Immature natural killer cell (primary cell): ENCODE measurements at regions not wholly inside any gene's neighbourhood (a gene's known extent, or its start where the extent isn't known, plus 50 kb on each side); places are given as distances from the start of the nearest gene placed in this dataset.

Experiments used
- DNase-seq, 3 donors: peaks; one replicate each; pipeline ENCODE4 v3.0.0; 2022; ENCODE audit warnings: mixed read lengths in 1 of 3
- H3K27ac Mint-ChIP-seq, 6 donors: one replicate each; pipeline ENCODE4 v1.8.0; 2020; ENCODE audit warnings: mixed read lengths in 6 of 6, mild to moderate bottlenecking in 5 of 6, inconsistent platforms in 4 of 6, moderate library complexity in 3 of 6
- H3K27me3 Mint-ChIP-seq, 3 donors: one replicate each; pipeline ENCODE4 v1.8.0; 2020 to 2021; ENCODE audit warnings: low read depth in 3 of 3, mild to moderate bottlenecking in 3 of 3, mixed read lengths in 3 of 3, moderate library complexity in 3 of 3, inconsistent platforms in 1 of 3
- H3K36me3 Mint-ChIP-seq, 3 donors: one replicate each; pipeline ENCODE4 v1.8.0; 2020; ENCODE audit warnings: mixed read lengths in 3 of 3, inconsistent platforms in 2 of 3, mild to moderate bottlenecking in 2 of 3
- H3K4me1 Mint-ChIP-seq, 2 donors: one replicate each; pipeline ENCODE4 v1.8.0; 2020; ENCODE audit warnings: inconsistent platforms in 2 of 2, mild to moderate bottlenecking in 2 of 2, mixed read lengths in 2 of 2, moderate library complexity in 1 of 2
- H3K4me3 Mint-ChIP-seq, 5 donors: one replicate each; pipeline ENCODE4 v1.8.0; 2020; ENCODE audit warnings: mild to moderate bottlenecking in 5 of 5, mixed read lengths in 5 of 5, inconsistent platforms in 3 of 5, moderate library complexity in 3 of 5
- H3K9me3 Mint-ChIP-seq, 6 donors: one replicate each; pipeline ENCODE4 v1.8.0; 2020; ENCODE audit warnings: mild to moderate bottlenecking in 6 of 6, mixed read lengths in 6 of 6, inconsistent platforms in 4 of 6, moderate library complexity in 3 of 6

DNA sequence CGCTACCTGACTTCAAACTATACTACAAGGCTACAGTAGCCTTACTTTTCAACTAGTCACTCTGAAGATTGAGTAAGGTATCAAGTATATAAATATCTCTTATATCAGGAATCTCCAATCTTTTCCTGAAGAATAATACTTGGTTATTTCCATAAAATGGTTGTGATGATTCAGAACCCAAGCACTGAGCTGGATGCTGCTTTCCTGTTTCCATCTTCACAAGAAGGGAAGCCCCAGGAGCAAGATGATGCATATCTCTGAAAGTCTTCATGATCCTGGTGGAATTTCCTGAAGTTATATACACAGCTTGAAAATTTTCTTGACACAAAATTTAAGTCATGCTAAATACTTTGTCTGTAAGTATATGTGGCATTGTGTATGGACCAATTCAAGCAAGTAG is 243.9 kb upstream of the TANK start:
- Mint-ChIP-seq H3K36me3 (no peaks in the 10 kb centered on the region), H3K27ac (no peak overlapping the region), H3K4me1 (no peaks in the 10 kb centered on the region), H3K27me3 (peaks cover 0 to 6% (median 0%) of the 10 kb centered on the region in 3 donors), H3K9me3 (no peaks in the 10 kb centered on the region), H3K4me3 (no peak overlapping the region)
- no peak for DNase-seq

DNA sequence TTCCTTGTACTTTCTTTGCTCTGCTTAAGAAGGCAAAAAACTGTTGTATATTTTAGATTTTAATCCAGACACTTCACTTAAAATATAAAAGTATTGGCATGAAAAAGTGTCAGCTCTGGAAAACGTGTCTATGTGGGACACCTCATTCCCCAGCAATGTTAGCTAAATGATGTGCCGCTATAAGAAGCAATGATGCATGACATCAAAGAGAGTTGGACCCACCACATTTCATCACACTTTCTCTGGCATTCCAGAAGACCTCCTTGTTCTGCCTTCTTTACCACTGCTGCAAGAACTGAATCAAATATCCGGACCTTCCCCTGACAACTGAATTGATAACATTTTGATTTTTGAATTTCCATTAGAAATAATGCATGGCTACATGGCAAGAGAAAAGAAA is 242.4 kb upstream of the TANK start:
- H3K9me3 Mint-ChIP-seq, result no peaks in the 10 kb centered on the region
- no peak for DNase-seq
- no peak overlapping the region for H3K4me3 Mint-ChIP-seq
- H3K4me1 Mint-ChIP-seq, result no peaks in the 10 kb centered on the region
- H3K36me3 Mint-ChIP-seq, result no peaks in the 10 kb centered on the region
- peaks cover 0 to 6% (median 0%) of the 10 kb centered on the region in 3 donors for H3K27me3 Mint-ChIP-seq
- H3K27ac Mint-ChIP-seq, result no peak overlapping the region

DNA sequence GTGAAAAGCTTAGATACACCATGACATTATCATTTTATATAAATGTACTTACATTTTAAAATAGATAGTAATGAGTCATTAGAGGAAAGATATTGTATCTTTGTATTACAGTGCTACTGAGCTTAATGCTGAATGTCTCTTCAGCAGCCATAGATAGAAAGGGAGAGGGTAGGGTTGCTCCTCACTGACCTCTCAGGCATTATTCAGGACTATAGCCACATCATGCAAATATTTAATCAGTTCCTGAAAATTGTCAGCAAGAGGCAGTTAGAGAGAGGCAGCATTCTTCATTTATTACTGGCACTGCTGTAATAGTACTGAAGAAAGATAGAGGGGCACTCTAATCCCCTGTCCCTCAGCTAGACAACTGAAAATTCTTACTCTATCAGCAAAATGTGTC is 242.0 kb upstream of the TANK start:
- no peak for DNase-seq
- no peaks in the 10 kb centered on the region for H3K36me3 Mint-ChIP-seq
- H3K4me1 Mint-ChIP-seq, result no peaks in the 10 kb centered on the region
- no peaks in the 10 kb centered on the region for H3K9me3 Mint-ChIP-seq
- H3K4me3 Mint-ChIP-seq, result no peak overlapping the region
- no peak overlapping the region for H3K27ac Mint-ChIP-seq
- H3K27me3 Mint-ChIP-seq, result peaks cover 0 to 6% (median 0%) of the 10 kb centered on the region in 3 donors

DNA sequence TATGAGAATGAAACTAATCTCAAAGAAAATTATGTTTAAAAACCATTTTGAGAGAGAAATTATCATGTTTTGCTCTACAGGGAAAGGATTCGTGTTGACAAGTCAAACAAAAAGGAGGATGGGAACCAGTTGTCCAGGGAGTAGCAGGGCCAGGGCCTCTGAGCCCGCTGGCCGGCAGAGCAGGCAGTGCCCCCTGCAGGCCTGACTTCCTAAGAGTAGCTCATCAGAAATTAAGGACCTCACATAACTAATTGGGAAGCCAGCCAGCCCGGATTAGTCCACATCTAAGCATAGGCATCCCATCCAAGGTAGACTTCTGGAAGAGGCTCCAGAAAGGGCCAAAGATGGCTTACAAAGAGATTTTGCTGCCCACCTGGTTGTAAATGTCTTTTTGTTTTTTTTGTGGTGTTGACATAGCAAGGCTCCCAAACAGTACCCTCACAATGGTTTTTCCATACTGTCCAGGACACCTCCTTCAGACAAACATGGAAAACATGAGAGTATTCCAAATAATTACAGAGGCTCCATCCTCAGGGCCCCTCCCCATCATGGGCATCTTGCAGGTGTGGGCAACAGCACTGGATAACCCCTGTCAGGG is 241.2 kb upstream of the TANK start:
- peak; percentile 0 to 10 (median 9) for DNase-seq
- Mint-ChIP-seq H3K36me3 (no peaks in the 10 kb centered on the region), H3K4me1 (no peaks in the 10 kb centered on the region), H3K4me3 (no peak overlapping the region), H3K27ac (no peak overlapping the region), H3K27me3 (peaks cover 0 to 6% (median 0%) of the 10 kb centered on the region in 3 donors), H3K9me3 (no peaks in the 10 kb centered on the region)

DNA sequence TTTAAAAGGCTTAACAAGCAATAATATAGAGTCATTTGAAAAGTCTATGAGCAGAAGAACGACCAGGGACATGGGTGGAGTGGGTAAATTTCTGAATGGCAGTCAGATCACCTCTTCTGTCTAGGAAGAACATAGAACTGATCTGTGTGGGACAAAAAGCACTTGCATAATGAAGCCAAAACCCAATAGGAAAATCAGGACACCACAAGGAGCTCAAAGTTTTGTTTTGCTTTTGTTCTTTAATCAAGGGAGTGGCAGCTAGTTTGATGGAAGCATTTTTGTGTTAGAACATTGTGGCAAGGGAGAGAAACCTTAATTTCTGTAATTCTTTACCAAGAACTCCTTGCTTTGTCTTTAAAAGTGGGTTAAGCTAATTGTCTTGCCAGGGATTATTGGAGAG is 240.2 kb upstream of the TANK start:
- Mint-ChIP-seq H3K9me3 (no peaks in the 10 kb centered on the region), H3K27me3 (peaks cover 0 to 9% (median 0%) of the 10 kb centered on the region in 3 donors), H3K4me1 (no peaks in the 10 kb centered on the region), H3K36me3 (no peaks in the 10 kb centered on the region), H3K27ac (no peak overlapping the region), H3K4me3 (no peak overlapping the region)
- DNase-seq, result no peak

DNA sequence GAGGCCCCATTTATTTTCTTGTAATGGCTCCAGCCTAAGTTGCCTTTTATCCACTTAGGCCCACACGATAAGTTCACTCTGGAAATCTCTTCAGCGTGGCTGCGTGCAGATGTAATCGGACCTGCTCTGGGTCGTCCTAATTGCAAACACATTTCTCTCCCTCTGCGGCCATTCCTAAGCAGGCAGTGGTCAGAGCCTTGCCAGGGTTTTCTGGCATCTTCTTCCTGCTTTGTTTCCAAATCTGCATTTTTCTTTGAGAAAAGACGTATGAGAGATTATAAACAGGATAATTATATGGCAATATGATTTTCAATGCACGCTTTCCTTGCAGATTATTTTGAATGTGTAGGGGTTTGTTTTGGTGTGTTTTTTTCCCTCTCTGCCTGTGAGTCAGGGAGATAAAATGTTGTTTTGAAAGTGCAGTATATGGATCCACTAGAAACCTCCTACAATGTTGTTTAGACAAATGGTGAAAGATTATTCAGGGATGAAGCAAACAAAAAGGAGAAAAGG is 239.4 kb upstream of the TANK start:
- Mint-ChIP-seq H3K36me3 (no peaks in the 10 kb centered on the region), H3K27ac (no peak overlapping the region), H3K4me3 (no peak overlapping the region), H3K27me3 (peaks cover 0 to 6% (median 0%) of the 10 kb centered on the region in 3 donors), H3K4me1 (no peaks in the 10 kb centered on the region), H3K9me3 (no peaks in the 10 kb centered on the region)
- no peak for DNase-seq

DNA sequence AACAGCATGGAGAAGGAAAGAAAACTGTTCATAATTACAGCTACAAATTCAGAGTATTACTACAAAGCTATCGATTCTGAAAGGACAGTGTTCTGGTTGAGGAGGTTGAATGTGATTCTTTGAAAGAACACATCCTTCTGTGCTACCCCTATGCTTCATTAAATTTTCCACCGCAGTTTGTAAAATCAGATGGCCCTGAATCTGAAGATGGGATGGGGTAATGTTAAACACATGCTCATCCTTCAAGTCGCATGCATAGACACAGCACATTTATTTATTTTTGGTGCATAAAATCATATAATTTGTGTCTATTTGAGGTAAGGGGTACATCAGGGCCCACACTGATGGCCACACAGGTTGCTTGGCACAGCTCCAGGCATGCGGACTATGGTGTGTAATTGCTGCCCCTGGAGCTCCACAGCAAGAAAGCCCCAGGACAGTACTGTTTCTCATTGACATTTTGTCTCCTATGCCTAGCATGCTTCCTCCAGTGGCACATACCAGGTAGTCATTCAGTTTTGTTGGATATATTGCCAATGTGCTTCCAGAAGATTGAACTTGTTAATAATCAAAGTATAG is 238.8 kb upstream of the TANK start:
- Mint-ChIP-seq H3K27me3 (peaks cover 0 to 4% (median 0%) of the 10 kb centered on the region in 3 donors), H3K4me3 (no peak overlapping the region), H3K27ac (no peak overlapping the region), H3K36me3 (no peaks in the 10 kb centered on the region), H3K4me1 (no peaks in the 10 kb centered on the region), H3K9me3 (no peaks in the 10 kb centered on the region)
- no peak for DNase-seq

DNA sequence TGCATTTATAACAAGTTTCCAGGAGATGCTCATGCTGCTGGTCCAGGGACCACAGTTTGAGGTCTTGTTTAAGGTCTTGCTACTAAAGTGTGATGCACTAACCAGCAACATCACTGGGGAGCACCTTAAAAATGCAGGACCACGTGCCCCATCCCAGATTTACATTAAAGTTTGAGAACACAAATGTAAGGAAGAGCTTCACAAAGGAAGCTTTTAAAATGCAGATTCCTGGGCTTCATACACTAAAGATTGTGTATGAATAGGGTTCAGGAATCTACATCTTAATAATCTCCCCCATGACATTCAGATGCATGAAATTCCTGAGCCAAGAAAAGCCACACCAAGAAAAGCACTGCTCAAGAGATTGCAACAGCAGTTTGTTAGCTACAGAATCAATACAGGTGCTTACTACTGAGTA is 235.3 kb upstream of the TANK start:
- Mint-ChIP-seq H3K36me3 (no peaks in the 10 kb centered on the region), H3K27me3 (peaks cover 0 to 4% (median 2%) of the 10 kb centered on the region in 3 donors), H3K27ac (no peak overlapping the region), H3K4me1 (no peaks in the 10 kb centered on the region), H3K9me3 (no peaks in the 10 kb centered on the region), H3K4me3 (no peak overlapping the region)
- DNase-seq, result no peak

DNA sequence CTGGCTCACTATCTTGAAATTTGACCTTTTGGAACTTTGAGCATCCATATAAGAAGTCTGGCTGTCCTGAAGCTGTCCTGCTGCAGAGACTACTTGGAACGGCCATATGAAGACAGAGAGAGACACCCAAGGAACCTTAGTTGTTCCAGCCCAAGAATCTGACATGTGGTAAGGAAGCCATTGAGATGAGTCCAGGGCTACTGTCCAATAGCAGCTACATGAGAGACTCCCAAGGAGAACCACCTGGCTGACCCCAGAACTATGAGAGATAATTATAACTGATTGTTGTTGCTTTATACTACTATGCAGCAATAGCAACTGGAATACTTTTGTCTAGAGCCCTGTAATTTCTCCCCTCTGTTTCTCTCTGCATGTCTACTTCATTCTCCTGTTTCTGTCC is 234.3 kb upstream of the TANK start:
- no peaks in the 10 kb centered on the region for H3K36me3 Mint-ChIP-seq
- H3K9me3 Mint-ChIP-seq, result no peaks in the 10 kb centered on the region
- H3K4me1 Mint-ChIP-seq, result no peaks in the 10 kb centered on the region
- DNase-seq, result no peak
- H3K27me3 Mint-ChIP-seq, result peaks cover 0 to 4% (median 2%) of the 10 kb centered on the region in 3 donors
- no peak overlapping the region for H3K27ac Mint-ChIP-seq
- H3K4me3 Mint-ChIP-seq, result no peak overlapping the region

DNA sequence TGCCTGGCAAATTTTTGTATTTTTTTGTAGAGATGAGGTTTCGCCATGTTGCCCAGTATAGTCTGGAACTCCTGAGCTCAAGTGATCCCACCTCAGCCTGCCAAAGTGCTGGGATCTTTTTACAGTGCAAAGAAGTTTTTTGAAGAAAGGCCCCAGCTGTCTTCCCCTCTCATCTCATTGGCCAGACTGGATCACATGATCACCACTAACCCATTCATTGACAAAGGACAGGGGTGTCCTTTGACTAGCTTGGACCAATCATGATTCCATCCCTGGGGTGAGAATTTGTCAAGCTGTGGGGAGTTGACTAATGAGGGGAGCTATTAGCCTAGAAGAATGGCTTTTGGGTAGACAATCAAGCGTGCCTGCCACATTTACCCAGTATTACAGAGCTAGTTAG is 232.9 kb upstream of the TANK start:
- DNase-seq, result no peak
- Mint-ChIP-seq H3K27ac (no peak overlapping the region), H3K4me3 (no peak overlapping the region), H3K4me1 (no peaks in the 10 kb centered on the region), H3K27me3 (peaks cover 0 to 7% (median 2%) of the 10 kb centered on the region in 3 donors), H3K9me3 (no peaks in the 10 kb centered on the region), H3K36me3 (no peaks in the 10 kb centered on the region)

DNA sequence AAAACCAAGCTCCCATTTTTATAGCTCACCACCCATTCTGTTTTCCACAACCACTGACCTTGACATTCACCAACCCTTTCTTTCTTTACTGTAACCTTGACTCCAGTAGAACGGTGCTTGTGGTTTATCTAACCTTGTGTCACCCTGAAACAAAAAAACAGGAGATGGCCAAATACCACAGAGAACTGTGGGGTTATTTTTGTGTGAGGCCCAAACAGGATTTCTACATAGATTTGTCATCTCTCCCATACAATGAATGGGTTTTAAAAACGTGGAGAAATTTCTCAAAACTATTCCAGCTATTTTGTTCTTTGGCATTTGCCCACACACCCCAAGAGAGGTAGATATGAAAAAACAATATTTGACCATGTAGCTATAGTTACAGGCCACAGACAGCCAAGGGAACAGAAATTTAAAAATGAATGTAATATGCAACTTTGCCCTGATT is 231.3 kb upstream of the TANK start:
- no peak overlapping the region for H3K27ac Mint-ChIP-seq
- H3K4me3 Mint-ChIP-seq, result no peak overlapping the region
- no peaks in the 10 kb centered on the region for H3K4me1 Mint-ChIP-seq
- no peaks in the 10 kb centered on the region for H3K9me3 Mint-ChIP-seq
- H3K27me3 Mint-ChIP-seq, result peaks cover 0 to 7% (median 2%) of the 10 kb centered on the region in 3 donors
- no peak for DNase-seq
- H3K36me3 Mint-ChIP-seq, result no peaks in the 10 kb centered on the region

DNA sequence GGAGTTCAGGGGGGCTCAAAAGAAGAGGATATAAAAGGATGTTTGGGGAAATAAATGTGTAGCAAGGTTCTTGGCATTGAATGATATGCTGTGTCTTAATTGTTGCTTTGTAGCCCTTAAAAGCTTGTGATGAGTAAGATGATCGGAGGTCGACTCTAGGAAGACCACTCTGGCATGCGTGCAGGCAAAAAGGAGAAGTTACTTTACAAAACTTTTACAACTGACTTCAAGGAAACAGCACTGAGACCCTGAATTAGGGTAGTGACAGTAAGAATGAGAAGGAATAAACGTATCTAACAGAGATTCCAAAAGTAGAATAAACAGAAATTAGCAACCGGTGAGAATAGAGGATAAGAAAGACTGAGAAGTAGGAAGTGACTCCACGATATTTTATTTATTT is 228.7 kb upstream of the TANK start:
- H3K4me3 Mint-ChIP-seq, result no peak overlapping the region
- no peaks in the 10 kb centered on the region for H3K36me3 Mint-ChIP-seq
- H3K4me1 Mint-ChIP-seq, result no peaks in the 10 kb centered on the region
- H3K27ac Mint-ChIP-seq, result no peak overlapping the region
- no peaks in the 10 kb centered on the region for H3K9me3 Mint-ChIP-seq
- DNase-seq, result no peak
- peaks cover 0 to 3% (median 2%) of the 10 kb centered on the region in 3 donors for H3K27me3 Mint-ChIP-seq

DNA sequence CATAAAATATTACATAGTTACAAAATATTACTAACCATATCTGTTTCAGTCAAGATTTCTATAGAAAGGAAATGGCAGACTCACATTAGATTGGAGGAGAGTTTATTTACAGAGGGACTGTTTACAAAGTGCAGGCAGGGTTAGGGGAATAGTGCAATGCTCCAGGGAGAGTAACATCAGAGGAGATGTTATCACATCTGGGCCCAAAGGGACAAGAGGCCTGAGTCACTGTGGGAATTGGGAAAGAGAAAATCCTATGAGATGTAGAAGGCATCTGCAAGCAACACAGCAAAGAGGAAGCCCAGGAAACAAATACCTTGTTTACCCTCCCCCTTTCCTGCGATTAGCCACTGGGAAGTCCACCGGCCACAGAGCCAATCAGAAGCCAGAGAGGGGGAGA is 227.3 kb upstream of the TANK start:
- Mint-ChIP-seq H3K36me3 (no peaks in the 10 kb centered on the region), H3K9me3 (peaks cover 0 to under 1% (median 0%) of the 10 kb centered on the region in 6 donors), H3K27ac (no peak overlapping the region), H3K27me3 (peaks cover 2 to 3% (median 2%) of the 10 kb centered on the region in 3 donors), H3K4me1 (no peaks in the 10 kb centered on the region), H3K4me3 (no peak overlapping the region)
- DNase-seq, result no peak

DNA sequence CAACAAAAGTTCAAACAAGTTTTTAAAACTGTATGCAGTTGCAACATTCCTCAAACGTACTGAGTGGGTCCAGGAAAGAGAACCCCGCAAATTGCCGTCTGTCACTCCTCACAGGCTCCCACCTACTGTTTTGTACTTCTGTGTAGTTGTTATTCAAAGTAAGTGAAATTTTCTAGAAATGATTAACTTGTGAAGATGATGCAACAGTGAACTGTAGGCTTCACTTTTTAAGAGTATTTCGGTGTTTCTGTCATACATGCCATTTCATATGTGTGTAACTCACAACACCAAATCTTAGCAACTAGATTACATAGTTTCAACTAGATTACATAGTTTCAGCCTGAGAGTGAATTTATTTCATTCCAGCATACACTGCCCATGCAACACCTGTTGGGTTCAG is 226.0 kb upstream of the TANK start:
- no peak overlapping the region for H3K27ac Mint-ChIP-seq
- peaks cover 2 to 4% (median 3%) of the 10 kb centered on the region in 3 donors for H3K27me3 Mint-ChIP-seq
- no peak for DNase-seq
- peaks cover 0 to 7% (median 0%) of the 10 kb centered on the region in 6 donors for H3K9me3 Mint-ChIP-seq
- H3K4me1 Mint-ChIP-seq, result no peaks in the 10 kb centered on the region
- H3K4me3 Mint-ChIP-seq, result no peak overlapping the region
- H3K36me3 Mint-ChIP-seq, result no peaks in the 10 kb centered on the region

DNA sequence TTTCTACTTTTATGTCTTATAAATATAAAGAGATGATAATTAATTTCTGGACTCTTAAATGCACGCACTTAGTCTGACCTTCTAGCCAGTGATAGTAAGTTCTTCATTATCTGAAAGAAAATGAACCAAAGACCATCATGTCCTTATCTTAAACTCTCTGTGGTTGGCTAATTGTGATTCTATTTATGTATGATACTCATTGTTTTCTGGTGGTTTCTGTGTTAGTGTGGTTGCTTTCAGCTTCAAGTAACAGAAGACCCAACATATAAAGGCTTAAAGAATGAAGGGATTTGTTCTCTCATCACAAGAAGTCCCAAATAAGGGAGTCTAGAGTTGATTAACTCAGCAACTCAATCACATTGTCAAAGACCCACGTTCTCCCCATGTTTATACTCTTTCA is 225.2 kb upstream of the TANK start:
- no peak for DNase-seq
- Mint-ChIP-seq H3K36me3 (no peaks in the 10 kb centered on the region), H3K4me1 (no peaks in the 10 kb centered on the region), H3K4me3 (no peak overlapping the region), H3K27ac (no peak overlapping the region), H3K9me3 (peaks cover 0 to 7% (median 0%) of the 10 kb centered on the region in 6 donors), H3K27me3 (peaks cover 2 to 3% (median 2%) of the 10 kb centered on the region in 3 donors)
